Non-pigmented ciliary epithelial cell (primary cell): ENCODE measurements at regions not wholly inside any gene's neighbourhood (a gene's known extent, or its start where the extent isn't known, plus 50 kb on each side); places are given as distances from the start of the nearest gene placed in this dataset.

Source experiments
- DNase-seq: peaks from one replicate; pipeline ENCODE4 v3.0.0-alpha.2; 2010; ENCODE audit warnings: low read depth

- DNase-seq: no peak
Measured at GRCh38 chr7:33754933-33755928, 150.1 kb upstream of the BMPER start.

- DNase-seq: no peak
Measured at GRCh38 chr7:33757050-33757449, 148.3 kb upstream of the BMPER start.

- no peak for DNase-seq
Measured at GRCh38 chr7:33757563-33758165, 147.7 kb upstream of the BMPER start.

GRCh38 chr7:33760146-33760545 lies 145.2 kb upstream of the BMPER start:
- DNase-seq: no peak

- DNase-seq: no peak
Measured at GRCh38 chr7:33760834-33761233, 144.5 kb upstream of the BMPER start.

GRCh38 chr7:33761449-33762080 lies 143.8 kb upstream of the BMPER start:
- no peak for DNase-seq

GRCh38 chr7:33762151-33762910 lies 143.0 kb upstream of the BMPER start:
- DNase-seq: no peak

GRCh38 chr7:33762911-33763306 lies 142.4 kb upstream of the BMPER start:
- DNase-seq: no peak

- peak; percentile 55 for DNase-seq
Measured at GRCh38 chr7:33764752-33765451, 140.4 kb upstream of the BMPER start.

- no peak for DNase-seq
Measured at GRCh38 chr7:33766405-33766804, 138.9 kb upstream of the BMPER start.

- DNase-seq: no peak
Measured at GRCh38 chr7:33769930-33770329, 135.4 kb upstream of the BMPER start.

GRCh38 chr7:33770576-33770975 lies 134.8 kb upstream of the BMPER start:
- no peak for DNase-seq

GRCh38 chr7:33771422-33771821 lies 133.9 kb upstream of the BMPER start:
- DNase-seq: no peak

GRCh38 chr7:33773053-33773452 lies 132.3 kb upstream of the BMPER start:
- no peak for DNase-seq

GRCh38 chr7:33774762-33775523 lies 130.4 kb upstream of the BMPER start:
- DNase-seq: peak; percentile 69

- DNase-seq: no peak
Measured at GRCh38 chr7:33775790-33776189, 129.5 kb upstream of the BMPER start.

GRCh38 chr7:33776788-33777187 lies 128.6 kb upstream of the BMPER start:
- DNase-seq: no peak

- DNase-seq: no peak
Measured at GRCh38 chr7:33778195-33778594, 127.1 kb upstream of the BMPER start.

- DNase-seq: no peak
Measured at GRCh38 chr7:33779216-33779615, 126.1 kb upstream of the BMPER start.

GRCh38 chr7:33781167-33781566 lies 124.2 kb upstream of the BMPER start:
- no peak for DNase-seq

- no peak for DNase-seq
Measured at GRCh38 chr7:33781796-33782195, 123.5 kb upstream of the BMPER start.
